ENCODE measurements at regions not wholly inside any gene's neighbourhood (a gene's known extent, or its start where the extent isn't known, plus 50 kb on each side); places are given as distances from the start of the nearest gene placed in this dataset.

DNA sequence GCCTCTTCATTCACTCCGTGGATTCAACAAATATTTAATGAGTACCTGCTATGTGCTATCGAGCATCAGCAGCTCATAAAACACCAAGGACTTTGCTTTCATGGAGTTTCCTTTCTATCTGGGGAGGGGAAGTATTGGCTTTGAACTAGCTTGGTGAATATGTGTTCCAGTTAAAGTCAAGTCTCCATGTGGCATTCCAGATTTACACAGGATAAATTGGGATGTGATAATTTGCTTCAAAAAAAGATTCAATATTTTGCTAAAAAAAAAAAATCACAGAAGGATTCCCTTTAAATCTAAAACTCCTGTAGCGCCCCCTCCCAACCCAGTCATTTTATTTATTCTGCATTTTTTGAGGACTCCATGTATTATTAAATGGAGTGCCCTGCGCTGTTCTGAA, 346.3 kb upstream of the SLC30A5 start:
- Histone ChIP-seq H3F3A (ENCODE audit: insufficient read depth, low read length) (no peaks in the 10 kb centered on the region), H3K9me2 (ENCODE audit: low read depth, low read length) (no peaks in the 10 kb centered on the region), H4K20me1 (ENCODE audit: insufficient read depth, low read length) (no peaks in the 10 kb centered on the region), H3K9ac (ENCODE audit: low read length) (no peak overlapping the region), H3K9me3 (ENCODE audit: low read length) (no peaks in the 10 kb centered on the region), H3K79me2 (ENCODE audit: insufficient read depth, low read length) (no peaks in the 10 kb centered on the region), H2AFZ (ENCODE audit: low read length) (no peak overlapping the region), H3K27me3 (ENCODE audit: insufficient read depth, low read length) (no peaks in the 10 kb centered on the region), H3K4me1 (ENCODE audit: insufficient read depth, low read length, severe bottlenecking) (no peaks in the 10 kb centered on the region), H3K4me3 (ENCODE audit: low read depth, low read length, poor library complexity, severe bottlenecking) (no peak overlapping the region), H3K36me3 (ENCODE audit: insufficient read depth, low read length) (no peaks in the 10 kb centered on the region), H3K4me2 (ENCODE audit: low read length) (no peak overlapping the region), H3K27ac (ENCODE audit: low read depth, low read length, poor library complexity, severe bottlenecking) (no peak overlapping the region)
- no peak for TF ChIP-seq EZH2 (IDR thresholded peaks at IDR 0.05; ENCODE audit: borderline replicate concordance, low read length)

GRCh38 chr5:68748101-68748500, 345.7 kb upstream of the SLC30A5 start:
- no peak for TF ChIP-seq EZH2 (IDR thresholded peaks at IDR 0.05; ENCODE audit: borderline replicate concordance, low read length)
- TF ChIP-seq, protein P1, sequence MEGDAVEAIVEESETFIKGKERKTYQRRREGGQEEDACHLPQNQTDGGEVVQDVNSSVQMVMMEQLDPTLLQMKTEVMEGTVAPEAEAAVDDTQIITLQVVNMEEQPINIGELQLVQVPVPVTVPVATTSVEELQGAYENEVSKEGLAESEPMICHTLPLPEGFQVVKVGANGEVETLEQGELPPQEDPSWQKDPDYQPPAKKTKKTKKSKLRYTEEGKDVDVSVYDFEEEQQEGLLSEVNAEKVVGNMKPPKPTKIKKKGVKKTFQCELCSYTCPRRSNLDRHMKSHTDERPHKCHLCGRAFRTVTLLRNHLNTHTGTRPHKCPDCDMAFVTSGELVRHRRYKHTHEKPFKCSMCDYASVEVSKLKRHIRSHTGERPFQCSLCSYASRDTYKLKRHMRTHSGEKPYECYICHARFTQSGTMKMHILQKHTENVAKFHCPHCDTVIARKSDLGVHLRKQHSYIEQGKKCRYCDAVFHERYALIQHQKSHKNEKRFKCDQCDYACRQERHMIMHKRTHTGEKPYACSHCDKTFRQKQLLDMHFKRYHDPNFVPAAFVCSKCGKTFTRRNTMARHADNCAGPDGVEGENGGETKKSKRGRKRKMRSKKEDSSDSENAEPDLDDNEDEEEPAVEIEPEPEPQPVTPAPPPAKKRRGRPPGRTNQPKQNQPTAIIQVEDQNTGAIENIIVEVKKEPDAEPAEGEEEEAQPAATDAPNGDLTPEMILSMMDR (IDR thresholded peaks at IDR 0.05; ENCODE audit: low read length): no peak
- no peak overlapping the region for H3K4me2 ChIP-seq (ENCODE audit: low read length)
- no peaks in the 10 kb centered on the region for H3F3A ChIP-seq (ENCODE audit: insufficient read depth, low read length)
- H3K4me1 ChIP-seq (ENCODE audit: insufficient read depth, low read length, severe bottlenecking): no peaks in the 10 kb centered on the region
- H3K9ac ChIP-seq (ENCODE audit: low read length): no peak overlapping the region
- no peaks in the 10 kb centered on the region for H4K20me1 ChIP-seq (ENCODE audit: insufficient read depth, low read length)
- no peaks in the 10 kb centered on the region for H3K9me2 ChIP-seq (ENCODE audit: low read depth, low read length)
- no peaks in the 10 kb centered on the region for H3K36me3 ChIP-seq (ENCODE audit: insufficient read depth, low read length)
- H2AFZ ChIP-seq (ENCODE audit: low read length): no peak overlapping the region
- H3K27ac ChIP-seq (ENCODE audit: low read depth, low read length, poor library complexity, severe bottlenecking): no peak overlapping the region
- no peaks in the 10 kb centered on the region for H3K79me2 ChIP-seq (ENCODE audit: insufficient read depth, low read length)
- H3K27me3 ChIP-seq (ENCODE audit: insufficient read depth, low read length): no peaks in the 10 kb centered on the region
- H3K9me3 ChIP-seq (ENCODE audit: low read length): no peaks in the 10 kb centered on the region
- no peak overlapping the region for H3K4me3 ChIP-seq (ENCODE audit: low read depth, low read length, poor library complexity, severe bottlenecking)

- TF ChIP-seq EZH2 (IDR thresholded peaks at IDR 0.05; ENCODE audit: borderline replicate concordance, low read length): no peak
- TF ChIP-seq, protein P1 (IDR thresholded peaks at IDR 0.05; ENCODE audit: low read length): no peak
- Histone ChIP-seq H3K27me3 (ENCODE audit: insufficient read depth, low read length) (no peaks in the 10 kb centered on the region), H3K9ac (ENCODE audit: low read length) (no peak overlapping the region), H3K4me1 (ENCODE audit: insufficient read depth, low read length, severe bottlenecking) (no peaks in the 10 kb centered on the region), H4K20me1 (ENCODE audit: insufficient read depth, low read length) (no peaks in the 10 kb centered on the region), H3K79me2 (ENCODE audit: insufficient read depth, low read length) (no peaks in the 10 kb centered on the region), H3F3A (ENCODE audit: insufficient read depth, low read length) (no peaks in the 10 kb centered on the region), H3K9me3 (ENCODE audit: low read length) (no peaks in the 10 kb centered on the region), H3K4me2 (ENCODE audit: low read length) (no peak overlapping the region), H3K27ac (ENCODE audit: low read depth, low read length, poor library complexity, severe bottlenecking) (no peak overlapping the region), H2AFZ (ENCODE audit: low read length) (no peak overlapping the region), H3K4me3 (ENCODE audit: low read depth, low read length, poor library complexity, severe bottlenecking) (no peak overlapping the region), H3K9me2 (ENCODE audit: low read depth, low read length) (no peaks in the 10 kb centered on the region), H3K36me3 (ENCODE audit: insufficient read depth, low read length) (no peaks in the 10 kb centered on the region)
These were observed 344.7 kb upstream of the SLC30A5 start for GRCh38 chr5:68749077-68749476.

DNA sequence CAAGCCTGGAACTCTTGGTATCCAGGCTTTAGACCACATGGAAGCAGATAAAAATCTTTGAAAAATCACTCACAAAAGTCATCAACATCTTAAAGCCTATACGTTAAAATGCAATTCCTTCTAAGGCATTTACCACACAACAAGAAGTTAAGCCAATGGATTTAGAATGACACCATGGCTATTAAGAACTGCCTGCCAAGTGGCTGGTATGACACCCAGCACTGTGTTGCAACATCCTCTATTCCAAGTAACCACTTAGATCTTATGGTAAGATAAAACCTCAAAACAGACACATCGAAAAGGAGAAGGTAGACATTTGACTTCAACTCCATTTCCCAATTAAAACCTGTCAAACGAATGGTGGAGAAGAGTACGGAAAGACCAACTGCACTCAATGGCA, 344.2 kb upstream of the SLC30A5 start:
- H3K9ac ChIP-seq (ENCODE audit: low read length): no peak overlapping the region
- no peaks in the 10 kb centered on the region for H3K79me2 ChIP-seq (ENCODE audit: insufficient read depth, low read length)
- H3F3A ChIP-seq (ENCODE audit: insufficient read depth, low read length): no peaks in the 10 kb centered on the region
- no peak overlapping the region for H3K27ac ChIP-seq (ENCODE audit: low read depth, low read length, poor library complexity, severe bottlenecking)
- no peak overlapping the region for H3K4me3 ChIP-seq (ENCODE audit: low read depth, low read length, poor library complexity, severe bottlenecking)
- H3K9me3 ChIP-seq (ENCODE audit: low read length): no peaks in the 10 kb centered on the region
- no peaks in the 10 kb centered on the region for H3K4me1 ChIP-seq (ENCODE audit: insufficient read depth, low read length, severe bottlenecking)
- no peaks in the 10 kb centered on the region for H3K9me2 ChIP-seq (ENCODE audit: low read depth, low read length)
- H4K20me1 ChIP-seq (ENCODE audit: insufficient read depth, low read length): no peaks in the 10 kb centered on the region
- TF ChIP-seq, protein P1 (IDR thresholded peaks at IDR 0.05; ENCODE audit: low read length): no peak
- TF ChIP-seq EZH2 (IDR thresholded peaks at IDR 0.05; ENCODE audit: borderline replicate concordance, low read length): no peak
- H3K4me2 ChIP-seq (ENCODE audit: low read length): no peak overlapping the region
- H2AFZ ChIP-seq (ENCODE audit: low read length): no peak overlapping the region
- H3K27me3 ChIP-seq (ENCODE audit: insufficient read depth, low read length): no peaks in the 10 kb centered on the region
- no peaks in the 10 kb centered on the region for H3K36me3 ChIP-seq (ENCODE audit: insufficient read depth, low read length)
